CD1c-positive myeloid dendritic cell (primary cell): ENCODE measurements at regions not wholly inside any gene's neighbourhood (a gene's known extent, or its start where the extent isn't known, plus 50 kb on each side); places are given as distances from the start of the nearest gene placed in this dataset.

Experiments
- DNase-seq: peaks from one replicate; pipeline ENCODE4 v3.0.0-alpha.2; 2016; ENCODE audit errors: extremely low spot score

DNA sequence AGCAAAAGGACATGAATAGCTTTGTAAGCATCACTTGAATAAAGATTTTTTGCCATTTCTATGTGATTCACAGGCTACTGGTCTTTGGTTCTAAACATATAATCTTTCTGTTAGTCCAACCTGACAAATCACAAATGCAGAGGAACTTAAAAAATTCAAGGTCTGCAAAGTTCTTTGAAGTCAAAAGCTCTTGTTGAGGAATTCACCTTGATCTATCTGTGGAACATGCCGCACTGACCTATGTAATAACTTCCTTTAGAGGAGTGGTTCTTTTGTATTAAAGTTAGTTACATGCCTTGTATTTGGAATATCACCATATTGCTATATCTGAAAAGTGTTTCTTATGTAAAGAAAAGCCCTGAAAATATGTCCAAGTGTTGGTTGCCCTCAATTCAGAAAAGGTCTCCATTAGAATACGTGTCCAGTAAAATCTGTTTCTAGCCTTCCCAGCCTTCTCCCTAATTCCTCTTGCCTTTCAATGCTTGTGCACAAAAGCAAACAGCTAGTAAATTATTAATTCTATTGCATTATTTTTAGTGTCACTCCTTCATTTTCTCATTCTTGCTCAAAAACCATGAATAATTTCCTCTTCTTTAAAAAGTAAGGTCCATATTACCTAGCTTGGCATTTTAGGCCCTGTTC lies 1192.8 kb downstream of the FLRT2 start:
- DNase-seq = no peak

DNA sequence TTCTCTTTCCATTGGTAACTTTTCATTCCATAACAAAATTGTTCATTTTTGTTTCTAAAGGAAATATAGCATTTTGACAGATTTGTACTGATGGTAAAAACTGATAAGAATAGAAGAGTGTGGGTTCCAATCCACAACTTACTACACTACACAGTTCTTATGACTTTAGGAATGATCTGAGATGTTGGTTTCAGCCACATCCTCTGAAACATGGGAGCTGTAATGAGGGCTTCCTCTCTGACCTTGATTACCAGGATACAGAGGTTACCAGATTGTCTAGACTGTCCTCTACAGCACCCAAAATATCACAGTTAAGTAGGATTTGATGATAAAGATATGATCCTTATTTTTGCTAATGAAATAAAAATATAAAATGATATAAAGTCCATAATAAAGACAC lies 1184.6 kb downstream of the FLRT2 start:
- DNase-seq = no peak

DNA sequence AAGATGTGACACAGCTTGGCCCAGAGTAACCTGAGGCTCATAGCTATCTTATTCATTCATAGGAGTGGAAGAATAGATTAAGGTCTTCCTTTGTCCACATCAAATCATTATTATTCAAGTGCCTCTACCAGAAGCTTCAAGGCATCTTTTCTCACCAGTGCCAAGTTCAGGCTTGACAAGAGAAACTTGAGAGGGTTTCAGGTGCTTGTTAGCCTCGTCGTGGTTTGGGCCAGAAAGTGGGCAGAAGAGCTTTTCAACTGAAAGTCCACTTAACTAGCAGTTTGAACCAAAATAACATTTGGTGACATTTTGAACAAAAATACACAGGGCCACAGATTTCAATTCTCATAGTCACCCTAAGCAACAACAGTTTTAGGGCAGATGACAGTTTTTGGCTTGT lies 1184.2 kb downstream of the FLRT2 start:
- DNase-seq = no peak

DNA sequence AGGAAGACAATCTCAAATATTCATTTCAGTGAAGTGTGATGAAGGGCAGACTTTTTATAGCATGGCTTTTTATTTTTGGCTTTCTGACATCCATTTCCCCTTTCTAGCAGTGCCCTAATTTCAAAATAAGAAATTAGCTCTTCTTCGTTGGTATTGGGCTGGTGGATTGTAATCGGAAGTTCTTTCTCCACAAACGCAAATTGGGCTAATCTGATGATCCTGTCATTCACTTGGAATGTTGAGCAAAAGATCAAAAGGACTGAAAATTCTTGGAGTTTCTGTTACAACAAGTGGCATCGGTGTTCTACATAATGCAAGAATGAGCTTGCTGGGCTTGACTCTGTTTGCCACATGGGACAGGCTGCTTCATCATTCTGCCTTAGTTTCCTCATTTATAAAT lies 1182.8 kb downstream of the FLRT2 start:
- no peak for DNase-seq

DNA sequence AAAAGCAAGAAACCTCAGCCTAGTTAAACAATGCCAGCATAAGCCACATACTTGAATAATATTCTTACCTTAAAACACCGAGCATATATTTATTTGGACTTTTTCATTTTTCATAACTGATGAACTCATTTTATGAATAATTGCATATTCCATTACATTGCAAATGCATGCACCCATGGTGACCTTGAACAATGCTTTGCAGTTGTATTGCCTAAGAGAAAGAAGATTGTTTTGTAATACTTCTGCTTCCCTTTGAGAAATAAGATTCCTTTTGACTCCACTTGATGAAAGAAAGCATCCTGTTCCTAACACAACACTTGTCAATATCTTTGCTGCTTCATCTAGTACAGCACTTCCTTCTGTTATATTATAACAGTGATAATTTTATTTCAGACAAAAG lies 1182.2 kb downstream of the FLRT2 start:
- DNase-seq = peak; percentile 28

DNA sequence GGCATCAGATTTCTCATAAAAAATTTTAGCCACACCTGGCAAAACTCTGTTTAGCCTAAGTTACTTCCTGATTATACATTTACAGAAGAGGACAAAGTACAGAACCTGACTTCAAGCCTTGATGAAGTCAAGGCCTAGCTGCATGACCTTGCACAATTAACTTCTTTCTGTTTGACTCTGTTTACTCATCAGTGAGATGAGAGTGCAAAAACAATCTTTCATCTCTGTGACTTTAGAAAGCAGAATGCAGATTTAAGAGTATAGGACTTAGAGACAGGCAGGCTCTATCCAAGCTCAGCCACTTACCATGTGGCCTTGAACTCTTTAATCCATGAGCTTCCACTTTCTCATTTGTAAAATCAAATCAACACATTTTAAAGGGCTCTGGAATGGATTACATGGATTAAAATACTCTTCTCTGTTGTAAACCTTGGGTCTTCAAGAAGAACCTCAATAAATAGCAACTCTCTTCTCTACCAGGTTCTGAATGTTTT lies 1178.9 kb downstream of the FLRT2 start:
- no peak for DNase-seq

DNA sequence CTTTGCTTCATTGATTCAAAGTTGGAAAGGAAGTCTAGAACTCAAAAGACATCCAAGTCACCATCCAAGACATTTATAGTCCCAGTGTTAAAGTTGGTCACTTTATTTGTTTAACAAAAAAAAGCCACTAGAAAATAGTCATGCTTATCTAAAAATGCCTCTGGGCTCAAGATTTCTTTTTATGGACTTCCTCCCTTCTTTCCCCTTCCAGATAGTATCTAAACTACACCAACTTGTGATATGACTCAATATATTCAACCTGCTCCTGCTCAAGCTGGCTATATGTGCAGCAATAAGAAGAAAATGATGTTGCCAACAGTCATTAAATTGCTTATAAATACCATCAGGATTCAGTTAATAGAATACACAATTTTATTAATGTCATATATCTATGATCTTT lies 1177.1 kb downstream of the FLRT2 start:
- DNase-seq = no peak

DNA sequence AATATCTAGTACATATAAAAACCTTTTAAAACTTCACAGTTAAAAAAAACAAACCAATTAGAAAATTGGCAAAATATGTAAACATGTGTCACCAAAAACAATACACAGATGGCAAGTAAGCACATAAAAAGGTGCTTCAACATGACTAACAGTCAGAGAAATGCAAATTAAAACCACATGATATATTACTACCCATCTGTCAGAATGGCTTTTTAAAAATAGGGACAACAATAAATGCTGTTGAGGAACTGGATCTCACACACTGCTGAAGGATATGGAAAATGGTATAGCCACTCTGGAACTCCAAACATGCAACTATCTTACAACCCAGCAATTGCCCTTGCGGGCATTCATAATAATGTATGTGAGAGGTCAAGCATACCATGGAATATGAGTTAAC lies 1153.6 kb downstream of the FLRT2 start:
- no peak for DNase-seq

DNA sequence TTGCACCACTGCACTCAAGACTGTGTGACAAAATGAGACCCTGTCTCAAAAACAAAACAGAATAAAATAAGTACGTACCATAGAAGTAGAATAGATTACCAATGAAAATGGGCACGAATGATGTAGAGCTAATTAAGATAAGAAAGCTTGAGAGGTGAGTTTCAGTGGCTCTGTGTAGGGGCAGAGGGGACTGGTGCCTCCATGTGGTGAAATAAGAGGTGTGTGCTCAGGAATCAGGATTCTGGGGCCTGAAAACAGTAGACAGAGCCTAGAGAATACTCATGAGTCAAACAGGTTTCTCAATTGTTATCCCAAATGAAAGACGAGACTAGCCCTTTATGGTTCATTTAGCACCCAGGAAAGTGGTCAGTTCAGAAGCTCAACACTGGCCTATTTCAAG lies 1145.1 kb downstream of the FLRT2 start:
- DNase-seq = no peak

DNA sequence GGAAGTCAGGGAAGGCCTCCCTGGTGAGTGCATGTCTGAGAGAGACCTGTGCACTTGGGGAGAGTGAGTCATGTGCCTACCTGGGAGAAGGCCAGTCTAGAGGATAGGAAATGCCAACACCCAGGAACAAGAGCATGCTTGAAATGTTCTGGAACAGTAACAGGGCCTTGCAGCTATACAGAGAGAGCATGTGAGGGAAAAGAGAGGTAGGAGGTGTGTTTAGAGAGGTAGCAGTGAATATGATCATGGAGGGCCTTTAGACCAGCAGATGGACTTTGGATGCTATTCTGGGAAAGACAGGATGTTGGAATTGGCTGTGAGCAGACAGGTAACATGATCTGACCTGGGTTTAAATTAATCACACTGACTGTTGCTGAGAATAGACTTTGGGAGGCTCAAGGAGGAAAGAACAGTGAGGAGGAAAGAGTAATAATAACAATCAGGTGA lies 1143.6 kb downstream of the FLRT2 start:
- no peak for DNase-seq

DNA sequence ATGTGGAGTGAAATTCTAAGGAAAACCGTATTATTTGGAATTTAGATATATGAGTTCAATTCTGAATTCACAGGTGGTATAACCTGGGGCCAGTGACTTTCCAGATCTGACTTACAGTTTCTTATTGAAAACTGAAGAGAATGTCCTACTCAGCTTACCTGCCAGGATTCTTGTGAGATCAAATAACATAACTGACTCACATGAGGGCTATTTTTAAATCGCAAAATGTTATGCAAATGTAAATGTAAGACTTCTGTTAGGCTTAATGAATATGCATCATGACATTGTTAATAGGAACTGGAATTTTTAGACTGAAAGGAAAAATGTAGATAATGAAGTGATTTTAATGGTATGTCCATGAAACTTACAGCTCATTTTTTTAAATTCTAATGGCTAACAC lies 1142.1 kb downstream of the FLRT2 start:
- DNase-seq = no peak

DNA sequence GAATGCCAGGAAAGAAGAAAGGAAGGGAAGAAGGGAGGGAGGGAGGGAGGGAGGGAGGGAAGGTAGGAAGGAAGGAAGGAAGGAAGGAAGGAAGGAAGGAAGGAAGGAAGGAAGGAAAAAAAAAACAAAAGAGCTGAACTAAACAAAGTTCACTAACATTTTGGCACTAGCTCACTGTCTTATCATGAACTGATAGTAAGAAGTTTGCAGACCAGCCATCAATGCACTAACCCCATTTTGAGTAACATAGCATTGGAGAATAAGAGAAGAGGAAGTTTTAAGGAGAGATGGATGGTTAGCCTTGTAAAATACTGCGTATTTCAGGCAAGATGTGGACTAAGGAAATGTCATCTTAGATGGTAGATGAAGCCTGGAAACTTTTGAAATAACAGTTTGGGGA lies 1136.0 kb downstream of the FLRT2 start:
- no peak for DNase-seq

DNA sequence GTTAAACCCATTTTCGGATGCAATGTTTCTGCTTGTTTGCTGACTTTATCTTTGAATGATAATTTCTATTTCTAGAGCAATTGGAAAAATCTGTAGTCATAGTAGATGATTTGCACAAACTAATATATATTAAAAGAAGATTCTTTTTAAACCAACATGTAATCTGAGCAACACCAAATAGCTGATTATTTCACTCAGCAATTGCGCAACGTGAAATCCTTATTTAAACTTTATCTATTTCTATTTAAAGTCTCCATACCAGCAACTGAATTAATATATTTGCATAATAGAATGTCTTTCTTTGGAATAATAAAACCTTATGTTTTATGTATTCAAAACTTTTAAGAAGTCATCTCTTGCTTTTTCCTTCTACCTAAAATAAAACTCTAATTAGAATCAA lies 1132.4 kb downstream of the FLRT2 start:
- no peak for DNase-seq

DNA sequence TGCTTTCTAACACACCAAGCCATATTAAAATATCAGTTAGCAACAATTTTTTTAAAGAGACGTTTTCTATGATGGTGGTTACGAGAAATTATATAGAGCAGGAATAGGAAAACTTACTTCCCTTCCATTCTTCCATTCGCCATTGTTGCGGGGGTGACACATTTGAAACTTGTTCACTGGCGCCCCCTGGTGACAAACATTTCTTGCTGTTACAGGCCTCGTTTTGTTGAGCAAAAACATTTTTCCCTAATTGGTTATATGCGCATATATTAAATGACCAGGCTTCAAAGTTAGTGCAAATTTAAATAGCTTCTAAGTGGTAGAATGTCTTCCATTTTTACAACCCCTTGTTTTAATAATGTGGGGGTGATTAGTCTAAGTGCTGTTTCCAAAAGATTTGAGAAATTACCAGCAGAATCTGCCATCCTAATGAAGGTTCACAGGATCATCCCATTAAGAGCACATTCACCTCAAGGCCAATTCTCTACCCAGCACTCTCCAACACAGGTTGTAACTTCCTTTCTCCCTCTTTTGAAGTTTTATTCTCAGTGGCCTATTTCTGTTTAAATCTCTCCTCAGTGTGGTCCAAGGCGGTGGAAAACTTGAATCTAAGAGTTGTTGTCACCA lies 1124.7 kb downstream of the FLRT2 start:
- peak; percentile 56 for DNase-seq

DNA sequence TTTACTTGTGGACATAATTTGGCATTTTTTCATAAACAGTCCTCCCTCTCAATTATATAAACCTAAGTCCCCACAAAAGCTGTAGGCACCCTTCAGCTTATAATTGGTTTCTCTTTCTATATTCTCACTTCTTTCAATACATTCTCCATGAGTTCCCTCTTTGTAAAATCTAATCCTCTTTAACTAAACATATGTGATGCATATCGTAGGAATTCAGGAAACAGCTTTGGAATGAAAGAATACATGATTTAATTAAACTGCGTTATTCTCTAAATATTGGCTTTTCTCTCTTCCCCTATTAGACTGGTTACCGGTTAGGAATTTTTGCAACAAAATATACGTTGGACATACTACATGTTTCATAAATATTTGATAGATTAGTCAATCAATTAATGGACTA lies 1122.6 kb downstream of the FLRT2 start:
- no peak for DNase-seq

DNA sequence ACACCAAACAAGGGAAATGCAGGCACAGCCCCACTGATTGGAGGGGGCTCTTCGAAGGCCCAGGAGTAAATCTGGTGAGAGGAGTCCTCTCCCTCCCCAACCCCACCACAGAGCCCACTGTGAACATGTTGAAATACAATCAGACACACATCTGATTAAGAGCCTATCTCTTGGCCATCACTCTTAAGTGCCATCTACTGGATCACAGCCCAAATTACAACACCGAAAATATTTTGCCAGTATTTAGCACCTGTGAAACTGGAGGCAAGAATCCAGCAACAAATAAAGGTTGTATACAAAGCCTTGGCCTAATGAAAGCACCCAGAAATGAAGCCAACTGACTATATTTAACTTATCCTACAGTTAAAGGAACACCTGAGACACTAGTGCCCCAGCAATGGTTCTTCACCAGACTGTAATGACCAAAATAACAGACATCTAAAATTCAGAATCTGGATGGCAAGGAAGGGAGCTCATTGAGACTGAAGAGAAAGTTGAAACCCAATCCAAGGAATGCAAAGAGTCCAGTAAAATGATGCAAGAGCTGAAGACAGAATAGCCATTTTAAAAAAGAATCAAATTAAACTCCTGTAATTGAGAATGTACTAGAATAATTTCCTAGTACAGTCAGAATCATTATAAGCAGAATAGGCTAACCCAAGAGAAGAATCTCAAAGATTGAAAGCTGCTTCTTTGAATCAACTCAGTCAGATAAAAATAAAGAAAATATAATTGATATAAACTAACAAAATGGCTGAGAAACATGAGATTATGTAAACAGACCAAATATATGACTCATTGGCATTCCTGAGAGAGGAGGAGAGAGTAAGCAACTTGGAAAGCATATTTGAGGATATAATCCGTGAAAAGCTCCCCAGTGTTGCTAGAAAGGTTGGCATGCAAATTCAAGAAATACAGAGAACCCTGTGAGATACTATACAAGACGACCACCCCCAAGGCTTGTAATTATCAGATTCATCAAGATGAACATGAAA lies 1117.0 kb downstream of the FLRT2 start:
- no peak for DNase-seq

DNA sequence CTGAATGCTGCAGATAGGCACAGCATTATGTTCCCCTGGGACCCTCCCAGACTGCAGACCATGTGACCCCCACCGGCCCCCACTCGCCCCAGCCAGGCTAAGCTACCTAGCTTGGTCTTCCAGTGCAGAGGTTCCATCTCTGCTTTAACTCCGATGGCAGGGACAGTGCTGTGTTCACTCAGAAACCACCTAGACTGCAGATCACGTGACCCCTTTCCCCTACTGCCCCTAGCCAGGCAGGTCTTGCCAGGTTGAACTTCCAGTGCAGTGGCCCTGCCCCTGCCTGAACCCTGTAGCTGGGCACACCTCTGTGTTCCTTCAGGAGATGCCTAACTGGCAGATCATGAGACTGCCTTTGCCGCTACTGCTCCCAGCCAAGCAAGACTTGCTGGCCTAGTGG lies 1116.2 kb downstream of the FLRT2 start:
- DNase-seq = no peak

DNA sequence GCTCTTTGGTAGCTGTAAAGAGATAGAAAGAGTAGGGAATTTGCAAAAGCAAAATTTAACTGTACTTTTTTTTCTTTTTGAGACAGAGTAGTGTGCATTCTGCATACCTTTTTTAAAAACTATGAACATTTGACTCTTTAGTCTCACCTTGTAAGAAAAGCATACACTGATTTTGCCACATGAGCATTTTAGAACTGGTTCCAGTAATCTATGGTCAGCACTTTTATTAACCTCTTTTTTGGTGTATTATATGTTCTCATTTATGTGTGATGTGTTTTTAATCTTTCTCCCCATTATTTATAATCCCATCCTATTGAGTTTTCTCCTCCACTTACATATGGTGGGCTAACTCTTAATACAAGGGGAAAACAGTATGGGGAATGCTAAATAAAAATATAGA lies 1111.4 kb downstream of the FLRT2 start:
- no peak for DNase-seq

DNA sequence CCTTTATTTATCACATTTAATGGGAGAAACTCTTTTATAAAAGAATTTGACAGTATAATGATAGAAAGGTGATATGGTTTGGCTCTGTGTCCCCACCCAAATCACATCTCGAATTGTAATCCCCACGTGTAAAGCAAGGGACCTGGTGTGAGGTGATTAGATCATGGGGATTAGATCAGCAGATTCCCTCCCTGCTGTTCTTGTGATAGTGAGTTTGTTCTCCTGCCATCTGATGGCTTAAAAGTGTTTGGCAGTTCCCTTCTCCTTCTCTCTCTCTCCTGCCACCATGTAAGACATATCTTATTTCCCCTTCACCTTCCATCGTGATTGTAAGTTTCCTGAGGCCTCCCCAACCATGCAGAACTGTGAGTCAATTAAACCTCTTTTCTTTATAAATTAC lies 1110.3 kb downstream of the FLRT2 start:
- no peak for DNase-seq

DNA sequence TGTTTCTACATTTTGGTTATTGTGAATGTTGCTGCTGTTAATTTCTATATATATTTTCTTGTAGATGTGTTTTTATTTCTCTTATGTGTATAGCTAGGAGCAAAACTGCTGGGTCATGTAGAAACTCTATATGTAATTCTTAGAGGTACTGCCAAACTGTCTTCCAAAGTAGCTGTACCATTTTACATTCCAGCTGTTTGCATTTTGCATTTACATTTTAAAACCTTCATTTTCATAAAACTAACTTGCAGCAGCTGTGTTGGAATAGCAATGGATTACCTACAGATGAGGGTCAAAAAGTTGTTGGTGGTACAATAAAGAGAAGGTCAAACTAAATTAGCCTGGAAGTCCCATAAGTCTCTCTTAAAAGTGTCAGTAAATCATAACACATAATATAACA lies 1109.7 kb downstream of the FLRT2 start:
- no peak for DNase-seq

DNA sequence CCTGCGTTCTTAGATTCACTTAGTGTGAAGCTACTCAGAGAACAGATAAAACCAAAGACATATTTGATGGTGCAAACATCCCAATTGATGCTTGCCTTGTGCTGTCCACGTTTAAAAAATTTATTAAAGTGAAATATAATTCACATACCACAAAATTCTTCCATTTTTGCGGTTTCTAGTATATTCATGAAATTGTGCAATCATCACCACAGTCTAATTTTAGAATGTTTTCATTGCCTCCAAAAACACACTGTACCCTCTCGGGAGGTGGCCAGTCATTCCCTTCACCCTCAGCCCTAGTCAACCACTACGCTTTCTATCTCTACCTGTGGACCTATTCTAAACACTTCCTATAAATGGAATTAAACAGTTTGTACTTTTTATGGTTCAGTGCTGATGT lies 1109.2 kb downstream of the FLRT2 start:
- no peak for DNase-seq

DNA sequence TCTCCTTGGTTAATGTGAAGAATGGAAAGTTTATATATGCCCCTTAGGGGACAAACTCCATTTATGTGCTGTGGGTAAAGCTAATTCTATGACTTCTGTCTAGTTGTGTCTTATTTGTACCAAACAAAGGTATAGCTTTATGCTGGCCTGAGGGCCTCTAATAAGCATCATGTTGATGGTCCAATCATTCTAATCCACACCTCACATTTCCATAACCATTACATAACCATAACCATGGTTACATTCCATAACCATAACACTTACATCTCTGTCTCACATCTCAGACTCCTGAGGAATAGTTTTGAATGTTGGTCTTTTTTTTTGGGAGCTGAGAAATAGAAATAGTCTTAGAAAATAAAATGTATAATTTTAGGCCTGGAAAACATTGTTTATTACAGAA lies 1097.1 kb downstream of the FLRT2 start:
- DNase-seq = no peak

DNA sequence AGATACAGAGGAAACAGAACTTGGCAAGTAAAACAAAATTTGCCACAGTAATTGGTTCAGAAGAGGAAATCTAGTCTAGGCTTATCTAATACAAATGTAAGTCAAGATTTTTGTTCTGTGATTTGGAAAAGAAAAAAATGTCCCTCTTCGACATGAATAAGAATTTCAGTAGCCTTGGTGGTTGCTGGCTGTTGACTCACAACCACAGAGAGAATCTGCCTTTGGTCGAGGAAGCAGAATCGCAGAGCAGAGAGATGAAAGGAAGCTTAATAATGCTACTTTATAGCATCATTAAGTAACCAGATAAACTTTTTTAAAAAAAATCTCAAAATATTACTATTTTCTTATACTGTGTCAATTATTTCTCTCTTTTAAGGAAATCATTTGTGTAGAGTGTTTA lies 1096.6 kb downstream of the FLRT2 start:
- DNase-seq = no peak
